ENCODE measurements at regions not wholly inside any gene's neighbourhood (a gene's known extent, or its start where the extent isn't known, plus 50 kb on each side); places are given as distances from the start of the nearest gene placed in this dataset.

GRCh38 chr14:30462358-30462757 lies 96.6 kb upstream of the G2E3 start:
- no peak for TF ChIP-seq CTCF (IDR thresholded peaks at IDR 0.05)
- no peak for TF ChIP-seq POLR2AphosphoS5 (IDR thresholded peaks at IDR 0.05)

All from breast epithelium (tissue), 3 donors.